HG03439 (cell line): ENCODE measurements at regions not wholly inside any gene's neighbourhood (a gene's known extent, or its start where the extent isn't known, plus 50 kb on each side); places are given as distances from the start of the nearest gene placed in this dataset.
"Not testable (repeated sequence)": the region's sequence is repeated elsewhere in the genome, so short reads cannot be mapped to it uniquely, and the experiment has no call there.

Experiments
- ATAC-seq: cut with Tn5 transposase; IDR thresholded peaks from one replicate; pipeline ENCODE4 v1.9.1; 2021; ENCODE audit warnings: mild to moderate bottlenecking, moderate library complexity; ENCODE audit not compliant: unreplicated experiment

DNA sequence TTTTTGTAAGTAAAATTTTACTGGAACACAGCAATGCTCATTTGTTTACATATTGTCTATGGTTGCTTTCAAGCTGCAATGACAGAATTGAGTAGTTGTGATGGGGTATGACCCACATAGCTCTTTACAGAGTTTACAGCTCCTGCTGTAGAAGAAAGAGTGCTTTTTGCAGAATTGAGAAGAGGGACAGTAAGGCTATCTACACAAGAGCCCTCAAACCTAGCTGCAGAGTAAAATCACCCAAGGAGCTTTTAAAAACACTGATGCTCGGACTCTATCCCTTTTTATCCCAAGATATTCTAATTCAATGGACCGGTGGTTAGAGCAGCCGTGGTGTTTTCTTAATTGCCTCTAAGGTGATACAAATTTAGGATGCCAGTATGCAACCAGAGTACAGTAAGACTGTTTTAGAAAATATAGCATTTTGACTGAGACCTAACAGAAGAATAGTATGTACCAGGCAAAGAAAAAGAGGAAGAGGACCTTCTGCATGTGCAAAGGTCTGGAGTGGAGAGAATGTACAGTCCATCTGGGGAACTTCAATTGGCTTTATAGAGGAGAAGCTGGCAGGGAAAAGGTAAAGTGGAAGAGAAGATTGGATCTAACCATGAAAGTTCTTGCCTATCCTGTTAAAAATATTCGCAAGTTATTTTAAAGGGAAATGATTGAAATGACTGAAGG is 663.6 kb upstream of the CPEB2 start:
- ATAC-seq, result no peak

DNA sequence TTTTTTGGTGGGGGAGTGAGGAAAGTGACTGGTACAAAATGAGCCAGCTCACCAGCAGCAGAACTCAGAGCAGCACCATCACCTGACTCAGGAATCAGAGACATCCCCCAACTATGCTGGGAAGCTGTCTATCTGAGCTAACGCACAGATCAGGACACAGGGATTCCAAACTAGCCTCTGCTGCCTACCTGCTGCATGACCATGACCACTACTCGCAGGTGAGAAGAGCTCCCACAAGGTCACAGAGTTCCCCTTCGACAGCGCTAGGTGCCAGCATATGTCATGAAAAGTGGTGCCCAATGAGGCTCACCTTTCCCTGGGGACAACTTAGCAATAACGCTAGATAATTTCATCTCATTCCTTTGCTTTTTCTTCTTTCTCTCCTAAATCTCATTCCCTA is 662.6 kb upstream of the CPEB2 start:
- no peak for ATAC-seq

DNA sequence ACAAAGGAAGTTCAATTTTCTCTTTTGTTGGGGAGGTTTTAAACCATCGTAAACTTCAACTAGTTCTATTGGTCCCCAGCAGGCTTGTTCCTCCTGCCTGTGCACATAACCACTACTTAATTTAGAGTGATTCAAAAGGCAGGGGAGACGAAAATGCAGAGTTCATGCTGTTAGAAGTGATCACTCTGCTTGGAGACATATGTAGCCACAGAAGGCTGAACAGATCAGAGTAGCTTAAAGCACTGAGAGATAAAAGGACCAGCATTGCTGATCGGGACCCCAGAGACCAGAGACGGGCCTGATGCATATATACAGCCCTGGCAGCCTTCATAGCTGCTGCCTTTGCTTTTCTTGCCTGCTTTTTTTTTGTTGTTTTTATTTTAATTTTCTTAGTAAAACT is 662.0 kb upstream of the CPEB2 start:
- no peak for ATAC-seq

GRCh38 chr4:14343961-14344360 is 658.3 kb upstream of the CPEB2 start:
- ATAC-seq, result no peak

DNA sequence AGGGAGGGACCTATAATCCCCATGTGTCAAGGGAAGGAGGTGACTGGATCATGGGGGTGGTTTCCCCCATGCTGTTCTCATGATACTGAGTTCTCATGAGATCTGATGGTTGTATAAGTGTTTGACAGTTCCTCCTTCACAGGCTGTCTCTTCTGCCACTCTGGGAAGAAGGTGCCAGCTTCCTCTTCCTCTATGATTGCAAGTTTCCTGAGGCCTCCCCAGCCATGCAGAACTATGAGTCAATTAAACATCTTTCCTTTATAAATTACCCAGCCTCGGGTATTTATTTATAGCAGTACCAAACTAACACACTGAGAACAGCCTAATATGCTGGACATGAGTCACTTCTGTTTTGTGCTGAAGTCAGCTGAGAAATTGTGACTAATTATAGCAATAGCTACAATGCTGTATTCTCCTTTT is 656.9 kb upstream of the CPEB2 start:
- ATAC-seq, result no peak

GRCh38 chr4:14347526-14347925 is 654.8 kb upstream of the CPEB2 start:
- no peak for ATAC-seq

DNA sequence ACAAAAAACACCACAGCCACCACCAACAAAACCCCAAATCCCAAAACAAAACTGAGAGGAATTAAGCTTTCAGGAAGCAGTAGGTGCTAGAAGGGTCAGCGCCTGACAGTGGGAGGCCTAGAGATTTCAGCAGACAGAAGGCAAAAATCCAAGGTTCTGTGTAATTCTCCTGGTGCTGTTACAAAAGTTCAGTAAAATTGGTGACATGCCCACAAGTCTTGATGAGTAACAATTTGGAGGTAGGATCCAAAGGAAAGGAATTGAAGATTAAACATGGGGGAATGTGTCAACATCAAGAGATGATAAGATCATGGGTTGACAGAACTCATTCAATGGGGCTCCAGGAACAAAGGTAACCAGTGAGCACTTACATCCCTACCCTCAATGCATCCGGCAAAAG is 653.8 kb upstream of the CPEB2 start:
- no peak for ATAC-seq

GRCh38 chr4:14358544-14359160 is 643.6 kb upstream of the CPEB2 start:
- ATAC-seq, result not testable (repeated sequence)

DNA sequence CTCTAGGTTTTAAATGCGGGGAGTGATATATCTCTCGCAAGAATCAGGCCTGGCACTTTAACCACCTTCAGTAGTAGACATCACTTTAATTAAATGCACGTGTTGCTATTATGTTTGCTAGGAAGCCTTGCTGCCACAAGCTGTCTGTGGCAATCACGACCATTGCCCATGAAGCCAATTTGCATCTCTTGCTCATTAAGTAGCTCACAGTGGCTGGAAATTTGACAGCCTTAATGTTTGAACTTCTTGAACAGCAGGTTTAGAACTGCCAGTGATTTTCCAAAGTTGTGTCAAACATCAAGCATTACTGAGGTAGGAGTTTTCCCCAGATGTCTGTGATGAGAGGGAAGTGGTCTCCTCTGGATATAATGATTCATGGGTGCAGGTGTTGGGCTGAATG is 642.3 kb upstream of the CPEB2 start:
- ATAC-seq, result no peak

DNA sequence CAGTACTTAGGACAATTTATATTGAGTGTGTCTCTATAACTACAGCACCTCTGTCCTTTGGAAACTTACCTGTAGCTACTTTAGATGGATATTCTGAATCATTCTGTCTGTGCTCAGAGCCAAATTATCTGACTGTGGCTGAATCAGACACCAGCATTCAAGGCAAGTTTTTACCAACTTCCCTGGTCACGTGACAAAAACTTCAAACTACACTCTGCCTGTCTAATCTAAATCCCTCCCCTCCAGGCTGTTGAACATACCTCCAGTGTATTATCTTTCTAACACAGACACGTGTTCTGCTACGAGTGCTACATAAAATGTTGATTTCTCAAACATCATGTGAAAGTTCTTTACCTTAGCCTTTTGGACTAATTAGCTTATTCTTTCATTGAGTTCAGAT is 641.2 kb upstream of the CPEB2 start:
- ATAC-seq, result no peak

GRCh38 chr4:14362385-14362784 is 639.9 kb upstream of the CPEB2 start:
- no peak for ATAC-seq

- ATAC-seq, result no peak
Observed at GRCh38 chr4:14364953-14365536, 637.2 kb upstream of the CPEB2 start.

DNA sequence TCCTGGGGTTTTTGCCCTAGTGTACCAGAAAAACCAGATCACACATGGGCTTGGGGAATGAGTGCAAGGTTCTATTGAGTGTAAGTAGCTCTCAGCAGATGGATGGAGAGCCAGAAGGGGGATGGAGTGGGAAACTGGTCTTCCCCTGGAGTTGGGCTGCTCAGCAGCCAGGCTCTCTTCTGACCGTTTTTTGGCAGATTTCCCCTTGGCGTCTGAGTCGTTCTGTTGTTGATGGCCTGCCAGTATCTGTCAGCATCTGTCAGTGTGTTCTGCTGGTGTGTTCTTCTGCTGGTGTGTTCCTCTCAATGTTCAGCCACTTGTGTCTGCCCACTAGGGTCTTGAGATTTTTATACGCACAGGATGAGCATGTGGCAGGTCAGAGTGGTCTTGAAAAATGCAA is 633.9 kb upstream of the CPEB2 start:
- ATAC-seq, result no peak

DNA sequence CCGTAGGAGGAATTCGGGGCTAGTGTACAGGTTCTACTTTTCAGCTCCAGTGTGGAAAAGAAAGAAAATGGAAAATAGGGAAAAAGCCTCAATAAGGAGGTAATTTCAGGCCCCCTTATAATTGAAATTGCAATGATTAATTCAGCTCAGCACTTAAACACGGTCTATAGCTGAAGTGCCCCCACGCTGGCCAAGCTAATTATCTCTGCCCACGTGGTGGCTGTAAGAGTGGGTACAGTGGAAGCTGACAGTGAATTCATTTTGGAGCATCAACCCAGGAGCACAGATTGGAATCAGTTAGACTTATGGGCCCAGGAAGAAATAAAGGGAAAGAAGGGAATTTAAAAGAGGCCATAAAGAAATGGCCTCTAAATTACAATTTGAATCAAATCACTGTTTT is 631.1 kb upstream of the CPEB2 start:
- ATAC-seq, result no peak

DNA sequence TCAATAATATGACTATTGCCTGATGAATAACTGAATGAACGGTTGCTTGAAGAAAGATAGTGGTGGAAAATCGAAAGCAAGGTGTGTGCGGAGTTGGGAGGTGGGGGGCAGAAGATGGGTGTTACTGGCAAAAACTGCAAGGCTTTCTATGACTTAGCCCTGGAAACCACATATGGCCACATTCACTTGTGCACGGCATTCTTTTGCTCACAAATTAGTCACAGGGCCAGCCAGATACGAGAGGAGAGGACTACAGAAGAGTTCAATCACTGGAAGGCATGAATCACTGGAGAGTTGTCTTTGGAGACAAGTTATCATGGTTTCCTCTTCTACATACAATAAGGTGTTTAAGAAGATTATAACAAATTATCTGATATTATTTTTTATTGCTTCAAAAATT is 626.5 kb upstream of the CPEB2 start:
- no peak for ATAC-seq

- no peak for ATAC-seq
Observed at GRCh38 chr4:14379183-14379582, 623.1 kb upstream of the CPEB2 start.

DNA sequence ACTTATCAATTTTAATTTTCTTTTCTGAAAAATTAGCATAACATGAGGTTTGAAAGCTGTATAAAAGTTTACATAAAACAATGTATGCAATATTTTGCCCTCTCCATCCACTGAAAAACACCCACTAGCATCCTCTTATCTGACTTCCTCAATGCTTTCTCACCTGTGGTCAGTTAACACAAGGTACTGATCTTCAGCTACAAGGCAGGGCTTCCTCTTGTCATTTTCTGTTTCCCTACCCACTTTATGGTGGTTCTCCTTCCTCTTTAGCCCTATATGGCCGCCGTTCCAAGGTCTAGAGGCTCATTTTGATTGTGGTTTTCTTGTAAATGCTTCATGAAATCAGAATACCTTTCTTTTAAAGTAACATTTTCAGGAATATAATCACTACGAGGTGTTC is 618.6 kb upstream of the CPEB2 start:
- ATAC-seq, result no peak

DNA sequence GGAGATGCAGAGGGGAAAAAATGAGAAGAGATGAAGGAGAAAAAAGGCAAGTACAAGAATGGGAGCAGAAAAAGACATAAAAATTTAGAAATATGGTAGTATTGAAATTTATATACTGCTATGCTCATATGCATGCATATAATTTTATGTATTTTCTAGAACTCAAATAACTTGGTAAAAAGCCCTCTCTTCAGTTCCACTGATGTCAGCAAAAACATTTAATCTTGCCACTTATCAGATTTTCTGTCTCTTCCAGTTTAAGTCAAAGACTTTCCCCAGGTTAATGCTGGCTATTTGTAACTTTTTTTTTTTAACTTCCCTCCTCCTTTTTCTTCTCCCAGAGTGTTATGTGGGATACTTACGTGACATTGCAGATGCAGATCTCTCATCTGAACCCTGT is 617.5 kb upstream of the CPEB2 start:
- ATAC-seq, result no peak

DNA sequence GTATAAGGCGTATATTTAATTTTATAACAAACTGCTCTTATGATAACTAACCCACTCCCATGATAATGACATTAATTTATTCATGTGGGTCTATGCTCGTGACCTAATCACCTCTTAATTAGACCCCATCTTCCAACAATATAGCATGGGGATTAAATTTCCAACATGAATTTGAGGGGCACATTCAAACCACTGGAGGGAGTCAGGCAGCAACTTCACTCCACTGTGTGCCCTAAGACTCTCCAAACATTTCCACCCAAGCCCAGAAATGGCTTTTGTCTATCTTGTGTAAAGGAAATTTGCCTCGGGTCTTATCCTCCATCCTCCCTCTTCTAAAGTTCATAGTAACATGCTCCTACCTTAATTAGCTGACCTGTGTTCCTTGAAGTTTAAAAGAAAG is 616.1 kb upstream of the CPEB2 start:
- no peak for ATAC-seq

- ATAC-seq, result no peak
Observed at GRCh38 chr4:14387647-14388046, 614.6 kb upstream of the CPEB2 start.

DNA sequence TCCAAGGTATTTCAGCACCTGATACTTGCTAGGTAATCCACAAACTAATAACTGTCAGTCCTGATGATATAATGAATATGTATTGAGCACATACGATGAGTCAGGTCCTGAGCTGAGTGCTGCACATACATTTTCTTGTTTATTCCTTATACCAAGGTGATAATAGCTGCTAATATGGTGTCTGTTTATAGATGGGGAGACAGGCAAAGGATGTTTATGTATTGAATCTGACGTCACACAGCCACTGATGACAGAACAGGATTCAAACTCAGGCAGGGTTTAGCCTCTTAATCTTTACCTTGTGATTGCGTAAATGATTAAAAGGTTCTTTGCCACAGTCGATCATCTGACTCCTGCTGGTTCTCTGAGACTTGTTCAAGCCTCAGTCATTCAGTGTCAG is 609.9 kb upstream of the CPEB2 start:
- no peak for ATAC-seq

- ATAC-seq, result no peak
Observed at GRCh38 chr4:14396183-14396582, 606.1 kb upstream of the CPEB2 start.

- ATAC-seq, result no peak
Observed at GRCh38 chr4:14399848-14400247, 602.4 kb upstream of the CPEB2 start.
